ENCODE measurements at regions not wholly inside any gene's neighbourhood (a gene's known extent, or its start where the extent isn't known, plus 50 kb on each side); places are given as distances from the start of the nearest gene placed in this dataset.

DNA sequence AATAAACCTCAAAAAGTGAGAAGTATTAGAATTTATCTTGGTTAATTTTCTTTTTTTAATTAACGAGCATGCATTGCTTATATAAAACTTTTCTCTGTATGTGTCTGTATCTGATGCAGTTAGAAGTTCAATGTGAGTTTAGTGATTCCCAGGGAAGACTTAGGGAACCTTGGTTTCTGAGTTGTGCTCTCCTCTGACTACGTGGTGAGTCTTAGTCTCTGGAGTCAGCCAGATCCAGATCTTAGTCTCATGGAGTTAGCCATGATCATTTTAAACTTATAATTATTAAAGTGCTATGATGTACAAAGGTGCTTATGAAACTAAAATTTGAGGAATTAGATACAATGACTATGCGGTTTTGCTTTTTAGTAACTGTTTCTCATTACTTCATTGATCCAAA lies 285.3 kb upstream of the DMRT1 start:
- TF ChIP-seq CTBP1 (IDR thresholded peaks at IDR 0.05; ENCODE audit: borderline replicate concordance): no peak
- no peak for TF ChIP-seq FOXM1 (IDR thresholded peaks at IDR 0.05; ENCODE audit: borderline replicate concordance)
- TF ChIP-seq, protein P1, sequence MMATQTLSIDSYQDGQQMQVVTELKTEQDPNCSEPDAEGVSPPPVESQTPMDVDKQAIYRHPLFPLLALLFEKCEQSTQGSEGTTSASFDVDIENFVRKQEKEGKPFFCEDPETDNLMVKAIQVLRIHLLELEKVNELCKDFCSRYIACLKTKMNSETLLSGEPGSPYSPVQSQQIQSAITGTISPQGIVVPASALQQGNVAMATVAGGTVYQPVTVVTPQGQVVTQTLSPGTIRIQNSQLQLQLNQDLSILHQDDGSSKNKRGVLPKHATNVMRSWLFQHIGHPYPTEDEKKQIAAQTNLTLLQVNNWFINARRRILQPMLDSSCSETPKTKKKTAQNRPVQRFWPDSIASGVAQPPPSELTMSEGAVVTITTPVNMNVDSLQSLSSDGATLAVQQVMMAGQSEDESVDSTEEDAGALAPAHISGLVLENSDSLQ (IDR thresholded peaks at IDR 0.05): no peak
- no peak for TF ChIP-seq NFRKB (IDR thresholded peaks at IDR 0.05)
- TF ChIP-seq L3MBTL2 (conservative IDR thresholded peaks at IDR 0.05): no peak

Measured in HEK293T (cell line).